HFF-Myc (cell line): ENCODE measurements at regions not wholly inside any gene's neighbourhood (a gene's known extent, or its start where the extent isn't known, plus 50 kb on each side); places are given as distances from the start of the nearest gene placed in this dataset.
A peak's percentile ranks its signal among the peaks of the same experiment; 100 is the strongest.

ENCODE experiments used
- DNase-seq: peaks from one replicate; pipeline ENCODE4 v3.0.0-alpha.2; 2011; ENCODE audit warnings: low read depth; ENCODE audit errors: extremely low read depth
- H3K4me3 ChIP-seq: replicated peaks from 2 replicates; pipeline ENCODE4 v1.5.1; 2011; ENCODE audit warnings: low read depth, mild to moderate bottlenecking, control low read depth, low read length
- TF ChIP-seq, protein P1 (sequence below): IDR thresholded peaks from 2 replicates; pipeline ENCODE4 v1.5.1; 2012; ENCODE audit warnings: mild to moderate bottlenecking, low read depth, low read length, control low read depth; ENCODE audit errors: missing control alignments

DNA sequence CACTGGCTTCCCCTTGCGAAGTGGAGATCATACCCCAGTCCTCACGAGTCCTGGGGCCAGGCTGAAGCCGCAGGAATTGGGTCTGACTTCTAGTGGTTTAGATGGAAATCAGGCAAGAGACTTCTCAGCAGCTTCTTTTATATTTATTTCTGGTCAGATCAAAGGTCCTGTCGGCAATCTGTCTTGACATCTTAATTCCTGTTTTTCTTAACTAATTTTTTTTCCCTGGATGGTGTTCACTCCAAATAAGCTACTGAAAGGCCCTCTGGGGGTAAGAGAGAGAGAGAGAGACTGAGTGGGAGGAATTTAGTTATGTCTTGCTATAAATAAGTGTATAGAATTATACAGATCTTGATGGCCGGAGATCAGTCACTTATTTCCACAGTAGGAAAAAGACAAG is 698.7 kb upstream of the TBX3 start:
- TF ChIP-seq, protein P1, sequence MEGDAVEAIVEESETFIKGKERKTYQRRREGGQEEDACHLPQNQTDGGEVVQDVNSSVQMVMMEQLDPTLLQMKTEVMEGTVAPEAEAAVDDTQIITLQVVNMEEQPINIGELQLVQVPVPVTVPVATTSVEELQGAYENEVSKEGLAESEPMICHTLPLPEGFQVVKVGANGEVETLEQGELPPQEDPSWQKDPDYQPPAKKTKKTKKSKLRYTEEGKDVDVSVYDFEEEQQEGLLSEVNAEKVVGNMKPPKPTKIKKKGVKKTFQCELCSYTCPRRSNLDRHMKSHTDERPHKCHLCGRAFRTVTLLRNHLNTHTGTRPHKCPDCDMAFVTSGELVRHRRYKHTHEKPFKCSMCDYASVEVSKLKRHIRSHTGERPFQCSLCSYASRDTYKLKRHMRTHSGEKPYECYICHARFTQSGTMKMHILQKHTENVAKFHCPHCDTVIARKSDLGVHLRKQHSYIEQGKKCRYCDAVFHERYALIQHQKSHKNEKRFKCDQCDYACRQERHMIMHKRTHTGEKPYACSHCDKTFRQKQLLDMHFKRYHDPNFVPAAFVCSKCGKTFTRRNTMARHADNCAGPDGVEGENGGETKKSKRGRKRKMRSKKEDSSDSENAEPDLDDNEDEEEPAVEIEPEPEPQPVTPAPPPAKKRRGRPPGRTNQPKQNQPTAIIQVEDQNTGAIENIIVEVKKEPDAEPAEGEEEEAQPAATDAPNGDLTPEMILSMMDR: no peak
- no peak for DNase-seq
- H3K4me3 ChIP-seq: no peak overlapping the region

DNA sequence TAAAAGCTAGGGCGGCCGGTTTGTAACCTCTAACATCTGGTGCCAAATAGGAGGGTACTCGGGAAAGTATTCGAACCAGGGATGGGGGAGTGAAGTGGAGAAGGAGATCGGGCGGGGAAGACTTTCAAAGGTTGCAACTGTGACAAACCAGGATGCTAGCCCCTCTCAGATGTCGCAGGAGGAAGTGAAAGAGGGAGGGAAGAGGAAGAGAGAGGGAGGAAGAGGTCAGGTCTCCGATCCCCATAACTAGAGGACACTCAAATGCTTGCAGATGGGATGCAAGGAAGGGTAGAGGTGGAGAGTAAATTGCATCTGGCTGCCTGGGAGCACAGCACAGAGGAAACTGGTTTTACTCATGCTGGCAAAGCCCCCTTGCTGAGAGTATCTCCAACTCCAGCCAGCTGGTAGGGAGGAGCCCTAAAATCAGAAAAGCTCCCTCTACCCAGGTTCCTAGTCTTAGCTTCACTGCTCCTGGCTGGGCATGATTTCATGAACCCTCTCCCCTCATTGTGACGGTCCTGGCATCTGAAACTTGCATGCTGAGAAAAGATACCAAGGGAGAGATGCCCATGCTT is 696.7 kb upstream of the TBX3 start:
- no peak for DNase-seq
- TF ChIP-seq, protein P1: no peak
- no peak overlapping the region for H3K4me3 ChIP-seq

DNA sequence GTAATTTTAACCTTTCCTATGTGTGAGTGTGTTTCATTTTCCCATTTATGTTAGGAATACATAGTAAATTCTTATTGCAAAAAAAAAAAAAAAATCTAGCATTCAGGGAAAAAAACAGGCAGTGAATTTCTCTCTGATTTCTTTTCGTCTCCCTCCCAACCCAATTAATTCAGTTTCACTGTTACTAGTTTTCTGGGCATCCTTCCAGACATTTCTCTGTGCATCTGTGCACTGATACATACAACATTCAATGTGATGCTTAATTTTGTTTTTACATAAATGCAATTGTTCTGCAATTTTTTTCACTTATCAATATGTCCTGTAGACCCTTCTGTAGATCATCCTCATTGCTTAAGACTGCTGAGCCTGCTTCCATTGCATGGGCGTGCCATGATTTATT is 694.3 kb upstream of the TBX3 start:
- no peak overlapping the region for H3K4me3 ChIP-seq
- DNase-seq: no peak
- TF ChIP-seq, protein P1: no peak

DNA sequence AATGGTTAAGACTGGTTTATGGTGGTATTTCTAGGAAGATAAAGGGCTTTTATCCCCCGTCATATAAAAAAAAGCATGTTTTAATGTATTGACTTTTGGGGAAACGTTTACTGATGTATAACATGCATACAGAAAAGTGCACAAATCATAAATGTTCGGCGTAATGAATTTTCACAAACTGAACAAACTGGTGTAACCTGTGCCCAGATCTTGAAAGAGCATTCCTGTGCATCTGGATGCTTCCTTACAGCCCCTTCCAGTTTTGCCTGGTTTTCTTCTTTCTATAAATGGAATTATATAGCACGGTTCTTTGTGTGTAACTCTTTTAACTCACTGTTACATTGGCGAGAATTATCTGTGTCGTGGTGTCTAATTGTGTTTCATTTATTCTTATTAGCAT is 693.8 kb upstream of the TBX3 start:
- DNase-seq: no peak
- H3K4me3 ChIP-seq: no peak overlapping the region
- TF ChIP-seq, protein P1: no peak

DNA sequence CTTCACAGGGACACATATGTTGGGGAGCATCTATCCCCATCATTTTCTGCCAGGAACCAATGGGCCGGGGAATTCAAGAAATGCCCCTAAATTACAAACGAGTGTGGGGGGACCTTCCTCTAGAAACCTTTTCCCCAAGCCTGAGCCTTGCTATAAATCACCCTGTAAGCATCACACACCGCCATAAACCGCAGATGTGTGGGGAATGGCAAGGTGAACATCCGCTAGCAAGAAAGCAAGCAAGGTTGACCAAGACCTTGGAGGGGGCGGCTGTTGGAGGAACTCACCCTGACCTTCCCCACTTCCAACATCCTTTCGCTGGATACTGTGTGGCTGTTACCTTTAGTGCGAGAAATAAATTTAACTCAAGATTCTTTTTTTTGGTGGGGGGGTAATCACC is 693.3 kb upstream of the TBX3 start:
- DNase-seq: no peak
- H3K4me3 ChIP-seq: no peak overlapping the region
- TF ChIP-seq, protein P1: no peak

DNA sequence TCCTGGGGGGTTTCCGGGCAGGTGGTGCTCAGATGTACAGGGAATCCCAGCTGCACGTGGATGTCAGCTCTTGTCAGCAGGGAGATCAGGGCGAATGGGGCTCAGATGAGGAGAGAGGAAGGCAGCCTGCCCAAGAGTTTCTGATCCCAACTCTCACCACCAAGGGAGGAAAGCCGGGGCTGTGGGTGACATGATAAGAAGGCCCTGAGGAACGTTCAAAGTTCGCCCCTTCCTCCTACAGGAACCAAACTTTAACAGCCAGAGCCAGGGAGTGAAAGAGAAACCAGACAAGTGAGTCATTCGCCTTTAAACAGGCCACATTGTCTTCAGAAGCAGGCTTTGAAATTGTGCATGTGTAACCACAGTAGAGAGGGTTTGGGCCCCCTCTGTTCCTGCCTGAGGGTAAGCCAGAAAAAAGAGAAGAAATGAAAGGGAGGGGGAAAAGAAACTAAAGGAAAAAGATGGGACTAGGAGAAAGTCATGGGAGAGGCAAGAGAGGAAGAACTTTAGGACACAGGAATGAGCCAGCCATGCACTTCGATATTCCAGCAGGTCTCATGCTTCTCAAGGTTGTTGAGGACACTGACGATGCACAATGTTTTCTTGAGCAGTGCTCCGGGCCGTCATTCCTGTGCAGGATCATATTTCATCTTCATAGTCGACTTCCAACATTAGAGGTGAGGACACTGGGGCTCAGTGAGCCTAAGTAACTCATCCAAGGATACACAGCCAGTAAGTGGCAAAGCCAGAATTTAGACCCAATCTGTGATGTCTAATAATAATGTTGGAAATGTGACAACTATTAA is 691.4 kb upstream of the TBX3 start:
- H3K4me3 ChIP-seq: no peak overlapping the region
- TF ChIP-seq, protein P1: no peak
- DNase-seq: peak; percentile 56
